Neural crest cell (in vitro differentiated cells): ENCODE measurements at regions not wholly inside any gene's neighbourhood (a gene's known extent, or its start where the extent isn't known, plus 50 kb on each side); places are given as distances from the start of the nearest gene placed in this dataset.

Experiments
- DNase-seq: peaks from one replicate; pipeline ENCODE4 v3.0.0; 2021; ENCODE audit warnings: low read depth, mixed read lengths, low spot score
- H3K27ac Mint-ChIP-seq: one replicate; pipeline ENCODE4 v1.8.0; 2021; ENCODE audit warnings: mild to moderate bottlenecking, mixed read lengths; ENCODE audit not compliant: unreplicated experiment
- H3K27me3 Mint-ChIP-seq: 2 replicates; pipeline ENCODE4 v1.8.0; 2021; ENCODE audit warnings: low read depth, mild to moderate bottlenecking, mixed read lengths
- H3K36me3 Mint-ChIP-seq: 2 replicates; pipeline ENCODE4 v1.8.0; 2021; ENCODE audit warnings: low read depth, mild to moderate bottlenecking, mixed read lengths
- H3K4me1 Mint-ChIP-seq: 2 replicates; pipeline ENCODE4 v1.8.0; 2021; ENCODE audit warnings: mixed read lengths
- H3K4me3 Mint-ChIP-seq: one replicate; pipeline ENCODE4 v1.8.0; 2021; ENCODE audit warnings: mild to moderate bottlenecking, mixed read lengths
- H3K9me3 Mint-ChIP-seq: 2 replicates; pipeline ENCODE4 v1.8.0; 2021; ENCODE audit warnings: mixed read lengths
- CTCF ChIP-seq: fragments of 200-600 bp; sonication (generic); conservative IDR thresholded peaks from 2 replicates; pipeline ENCODE4 v1.5.0; 2021; ENCODE audit warnings: antibody characterized with exemption, mild to moderate bottlenecking

- no peak for TF ChIP-seq CTCF
- no peaks in the 10 kb centered on the region for H3K4me1 Mint-ChIP-seq
- no peaks in the 10 kb centered on the region for H3K9me3 Mint-ChIP-seq
- no peaks in the 10 kb centered on the region for H3K27me3 Mint-ChIP-seq
- no peak overlapping the region for H3K4me3 Mint-ChIP-seq
- H3K36me3 Mint-ChIP-seq, result no peaks in the 10 kb centered on the region
- H3K27ac Mint-ChIP-seq, result no peak overlapping the region
- DNase-seq, result no peak
Measured at GRCh38 chr3:102735311-102735710, 300.5 kb downstream of the ZPLD1 start.

DNA sequence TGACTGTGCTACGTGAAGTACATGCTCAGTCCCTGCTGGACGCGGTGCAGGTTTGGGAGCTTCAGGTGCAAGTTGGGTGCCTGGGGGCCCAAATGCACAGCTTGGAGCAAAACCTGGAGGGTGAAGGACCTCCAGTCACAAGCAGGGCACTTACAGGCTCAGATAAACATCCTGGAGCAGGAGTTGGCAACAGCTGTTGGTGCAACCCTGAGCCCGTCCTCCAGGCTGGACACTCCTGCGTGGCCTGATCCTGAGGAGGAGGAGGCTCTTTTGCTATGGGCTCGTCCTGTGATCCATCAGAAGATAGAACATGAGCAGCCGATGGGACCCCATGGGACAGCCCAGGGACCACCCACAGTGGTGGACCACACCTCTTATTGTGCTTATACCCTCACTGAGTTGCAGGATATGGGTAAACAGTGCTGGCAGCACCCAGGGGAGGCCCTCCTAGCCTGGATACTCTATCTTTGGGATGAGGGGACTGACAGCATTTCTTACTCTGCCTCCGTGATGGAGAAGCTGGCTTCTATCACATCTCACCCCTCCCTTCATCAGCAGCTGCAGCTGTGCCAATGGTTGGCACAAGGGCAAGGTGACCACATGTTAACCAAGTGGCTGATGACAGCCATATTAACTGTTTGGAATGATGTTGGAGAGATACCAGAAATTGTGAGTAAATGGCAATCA, 301.6 kb downstream of the ZPLD1 start:
- no peaks in the 10 kb centered on the region for H3K4me1 Mint-ChIP-seq
- no peaks in the 10 kb centered on the region for H3K27me3 Mint-ChIP-seq
- H3K9me3 Mint-ChIP-seq, result no peaks in the 10 kb centered on the region
- TF ChIP-seq CTCF, result no peak
- no peak overlapping the region for H3K27ac Mint-ChIP-seq
- no peaks in the 10 kb centered on the region for H3K36me3 Mint-ChIP-seq
- H3K4me3 Mint-ChIP-seq, result no peak overlapping the region
- DNase-seq, result no peak

- H3K27me3 Mint-ChIP-seq, result no peaks in the 10 kb centered on the region
Measured at GRCh38 chr3:102736975-102737304, 302.1 kb downstream of the ZPLD1 start.

DNA sequence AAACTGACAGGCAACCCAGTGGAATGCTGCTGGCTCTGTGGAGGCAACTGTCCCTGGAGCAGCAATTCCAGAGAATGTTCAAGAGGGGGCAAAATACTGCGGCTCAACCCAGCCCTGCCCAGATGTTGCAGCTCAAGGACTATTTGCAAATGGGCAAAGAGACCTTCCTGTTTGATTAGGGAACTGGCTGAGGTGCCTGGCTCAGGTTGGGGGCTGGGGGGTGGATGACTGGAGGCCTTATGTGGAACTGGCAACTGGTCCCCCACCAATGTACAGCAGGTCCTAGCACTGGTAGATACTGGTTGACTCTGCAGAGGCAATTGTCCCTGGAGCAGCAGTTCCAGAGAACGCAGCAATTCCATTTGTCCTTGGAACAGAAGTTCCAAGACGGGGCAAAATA, 302.5 kb downstream of the ZPLD1 start:
- Mint-ChIP-seq H3K4me3 (no peak overlapping the region), H3K9me3 (no peaks in the 10 kb centered on the region), H3K4me1 (no peaks in the 10 kb centered on the region), H3K27ac (no peak overlapping the region), H3K27me3 (no peaks in the 10 kb centered on the region), H3K36me3 (no peaks in the 10 kb centered on the region)
- no peak for DNase-seq
- TF ChIP-seq CTCF, result no peak

More at GRCh38 chr3:102736975-102737304, 302.1 kb downstream of the ZPLD1 start:
- no peak for DNase-seq
- Mint-ChIP-seq H3K9me3 (no peaks in the 10 kb centered on the region), H3K4me1 (no peaks in the 10 kb centered on the region), H3K27ac (no peak overlapping the region), H3K36me3 (no peaks in the 10 kb centered on the region), H3K4me3 (no peak overlapping the region)
- no peak for TF ChIP-seq CTCF

- Mint-ChIP-seq H3K27ac (no peak overlapping the region), H3K9me3 (no peaks in the 10 kb centered on the region), H3K36me3 (no peaks in the 10 kb centered on the region), H3K27me3 (no peaks in the 10 kb centered on the region), H3K4me3 (no peak overlapping the region), H3K4me1 (no peaks in the 10 kb centered on the region)
- TF ChIP-seq CTCF, result no peak
- no peak for DNase-seq
Measured at GRCh38 chr3:102741105-102741504, 306.3 kb downstream of the ZPLD1 start.
